KMS-11 (cell line): ENCODE measurements at regions not wholly inside any gene's neighbourhood (a gene's known extent, or its start where the extent isn't known, plus 50 kb on each side); places are given as distances from the start of the nearest gene placed in this dataset.

ENCODE experiments used
- H2AFZ ChIP-seq: fragments of 200-600 bp; sonication (generic); 2 replicates; pipeline ENCODE4 v1.6.1; 2016; ENCODE audit warnings: antibody characterized with exemption, mixed run types, low read depth
- H3K27ac ChIP-seq: fragments of 200-600 bp; sonication (generic); 2 replicates; pipeline ENCODE4 v1.6.1; 2016; ENCODE audit warnings: mild to moderate bottlenecking, mixed run types
- H3K27me3 ChIP-seq: fragments of 200-600 bp; sonication (generic); 2 replicates; pipeline ENCODE4 v1.6.1; 2017; ENCODE audit warnings: mild to moderate bottlenecking, low read depth, mixed run types, moderate library complexity; ENCODE audit not compliant: insufficient read depth
- H3K36me3 ChIP-seq: fragments of 200-600 bp; sonication (generic); 2 replicates; pipeline ENCODE4 v1.6.1; 2017; ENCODE audit warnings: mild to moderate bottlenecking, mixed run types; ENCODE audit not compliant: insufficient read depth
- H3K4me1 ChIP-seq: fragments of 200-600 bp; sonication (generic); 2 replicates; pipeline ENCODE4 v1.6.1; 2016; ENCODE audit warnings: mild to moderate bottlenecking, low read depth, mixed run types; ENCODE audit not compliant: poor library complexity, severe bottlenecking
- H3K4me2 ChIP-seq: fragments of 200-600 bp; sonication (generic); 2 replicates; pipeline ENCODE4 v1.7.0; 2016; ENCODE audit warnings: mild to moderate bottlenecking, mixed run types
- H3K4me3 ChIP-seq: fragments of 200-600 bp; sonication (generic); IDR thresholded peaks from 2 replicates; pipeline ENCODE4 v1.6.1; 2017; ENCODE audit warnings: low read depth, low read length, mixed read lengths; ENCODE audit not compliant: insufficient read depth
- H3K79me2 ChIP-seq: fragments of 200-600 bp; sonication (generic); 2 replicates; pipeline ENCODE4 v1.6.1; 2016; ENCODE audit warnings: low read depth, mixed run types; ENCODE audit not compliant: insufficient read depth
- H3K9ac ChIP-seq: fragments of 200-600 bp; sonication (generic); 2 replicates; pipeline ENCODE4 v1.6.1; 2016; ENCODE audit warnings: mild to moderate bottlenecking, mixed run types
- H4K20me1 ChIP-seq: fragments of 200-600 bp; sonication (generic); 2 replicates; pipeline ENCODE4 v1.6.1; 2016; ENCODE audit warnings: mild to moderate bottlenecking, mixed run types; ENCODE audit not compliant: insufficient read depth
- TF ChIP-seq, protein P1 (sequence below): fragments of 200-600 bp; sonication (generic); conservative IDR thresholded peaks from 2 replicates; pipeline ENCODE4 v1.6.1; 2017; ENCODE audit warnings: low read depth, mild to moderate bottlenecking, antibody characterized with exemption, low read length, moderate library complexity, mixed read lengths

- TF ChIP-seq, protein P1, sequence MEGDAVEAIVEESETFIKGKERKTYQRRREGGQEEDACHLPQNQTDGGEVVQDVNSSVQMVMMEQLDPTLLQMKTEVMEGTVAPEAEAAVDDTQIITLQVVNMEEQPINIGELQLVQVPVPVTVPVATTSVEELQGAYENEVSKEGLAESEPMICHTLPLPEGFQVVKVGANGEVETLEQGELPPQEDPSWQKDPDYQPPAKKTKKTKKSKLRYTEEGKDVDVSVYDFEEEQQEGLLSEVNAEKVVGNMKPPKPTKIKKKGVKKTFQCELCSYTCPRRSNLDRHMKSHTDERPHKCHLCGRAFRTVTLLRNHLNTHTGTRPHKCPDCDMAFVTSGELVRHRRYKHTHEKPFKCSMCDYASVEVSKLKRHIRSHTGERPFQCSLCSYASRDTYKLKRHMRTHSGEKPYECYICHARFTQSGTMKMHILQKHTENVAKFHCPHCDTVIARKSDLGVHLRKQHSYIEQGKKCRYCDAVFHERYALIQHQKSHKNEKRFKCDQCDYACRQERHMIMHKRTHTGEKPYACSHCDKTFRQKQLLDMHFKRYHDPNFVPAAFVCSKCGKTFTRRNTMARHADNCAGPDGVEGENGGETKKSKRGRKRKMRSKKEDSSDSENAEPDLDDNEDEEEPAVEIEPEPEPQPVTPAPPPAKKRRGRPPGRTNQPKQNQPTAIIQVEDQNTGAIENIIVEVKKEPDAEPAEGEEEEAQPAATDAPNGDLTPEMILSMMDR = no peak
- no peak overlapping the region for H2AFZ ChIP-seq
- H3K4me3 ChIP-seq = no peak overlapping the region
- H3K36me3 ChIP-seq = no peaks in the 10 kb centered on the region
- H3K9ac ChIP-seq = no peak overlapping the region
- no peaks in the 10 kb centered on the region for H4K20me1 ChIP-seq
- no peaks in the 10 kb centered on the region for H3K79me2 ChIP-seq
- H3K27me3 ChIP-seq = no peaks in the 10 kb centered on the region
- H3K4me1 ChIP-seq = no peaks in the 10 kb centered on the region
- H3K27ac ChIP-seq = no peak overlapping the region
- H3K4me2 ChIP-seq = no peak overlapping the region
Measured at GRCh38 chr13:22000191-22000590, 329.3 kb downstream of the FGF9 start.

DNA sequence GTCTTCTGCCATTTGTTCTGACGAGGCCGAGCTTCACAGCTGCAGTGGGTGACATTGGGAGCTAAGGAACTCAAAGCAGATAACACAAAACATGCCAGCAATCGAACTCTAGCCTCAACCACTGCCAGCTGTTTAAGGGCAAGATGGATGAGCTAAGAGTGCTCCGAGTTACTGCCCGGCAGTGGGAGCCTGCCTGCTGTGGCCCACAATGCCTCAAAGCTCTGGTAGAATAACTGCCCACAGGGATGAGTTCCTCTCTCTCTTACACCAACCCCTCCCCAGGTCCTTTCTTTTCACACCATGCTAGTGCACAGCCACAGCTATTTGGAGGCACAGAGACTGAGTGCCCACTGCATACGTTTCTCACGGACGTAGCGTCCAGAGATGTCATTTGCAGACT lies 330.5 kb downstream of the FGF9 start:
- no peak overlapping the region for H3K4me2 ChIP-seq
- TF ChIP-seq, protein P1 = no peak
- H3K27ac ChIP-seq = no peak overlapping the region
- no peaks in the 10 kb centered on the region for H3K27me3 ChIP-seq
- no peak overlapping the region for H3K9ac ChIP-seq
- H3K4me1 ChIP-seq = no peaks in the 10 kb centered on the region
- H4K20me1 ChIP-seq = no peaks in the 10 kb centered on the region
- H3K36me3 ChIP-seq = no peaks in the 10 kb centered on the region
- no peaks in the 10 kb centered on the region for H3K79me2 ChIP-seq
- no peak overlapping the region for H2AFZ ChIP-seq
- no peak overlapping the region for H3K4me3 ChIP-seq

DNA sequence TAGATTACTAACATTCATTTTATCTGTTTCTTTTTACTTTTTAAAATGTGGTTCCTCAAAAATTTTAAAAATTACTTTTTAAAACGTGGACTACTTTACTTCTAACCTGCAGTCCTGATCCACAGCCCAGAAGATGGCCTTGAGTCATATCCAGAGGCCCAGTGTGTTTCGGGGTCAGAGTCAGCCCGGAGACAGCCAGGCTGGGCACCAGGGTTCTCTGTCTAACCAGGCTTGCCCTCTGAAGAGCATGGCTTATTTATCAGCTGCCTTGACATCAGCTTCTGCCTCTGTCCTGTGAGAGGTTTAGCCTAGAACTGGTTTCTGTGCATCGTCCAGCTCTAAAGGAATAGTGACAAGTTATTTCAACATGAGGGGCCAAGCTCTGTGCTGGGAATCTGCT lies 332.0 kb downstream of the FGF9 start:
- no peaks in the 10 kb centered on the region for H4K20me1 ChIP-seq
- H3K36me3 ChIP-seq = no peaks in the 10 kb centered on the region
- TF ChIP-seq, protein P1 = no peak
- no peak overlapping the region for H3K4me3 ChIP-seq
- no peaks in the 10 kb centered on the region for H3K79me2 ChIP-seq
- H3K27me3 ChIP-seq = no peaks in the 10 kb centered on the region
- no peak overlapping the region for H3K27ac ChIP-seq
- no peak overlapping the region for H3K4me2 ChIP-seq
- H3K4me1 ChIP-seq = no peaks in the 10 kb centered on the region
- no peak overlapping the region for H2AFZ ChIP-seq
- H3K9ac ChIP-seq = no peak overlapping the region

- H3K36me3 ChIP-seq = no peaks in the 10 kb centered on the region
- H4K20me1 ChIP-seq = no peaks in the 10 kb centered on the region
- no peaks in the 10 kb centered on the region for H3K27me3 ChIP-seq
- no peak overlapping the region for H3K9ac ChIP-seq
- H2AFZ ChIP-seq = no peak overlapping the region
- H3K79me2 ChIP-seq = no peaks in the 10 kb centered on the region
- H3K27ac ChIP-seq = no peak overlapping the region
- H3K4me1 ChIP-seq = no peaks in the 10 kb centered on the region
- no peak overlapping the region for H3K4me3 ChIP-seq
- no peak overlapping the region for H3K4me2 ChIP-seq
- TF ChIP-seq, protein P1 = no peak
Measured at GRCh38 chr13:22009500-22009899, 338.6 kb downstream of the FGF9 start.
